Stimulated activated CD4-positive, alpha-beta T cell treated with anti-CD3 and anti-CD28 coated beads, Interleukin-15, amount 100 ng/mL, for 48 hours (primary cell): ENCODE measurements at regions not wholly inside any gene's neighbourhood (a gene's known extent, or its start where the extent isn't known, plus 50 kb on each side); places are given as distances from the start of the nearest gene placed in this dataset.

Experiments
- DNase-seq, 2 donors: peaks; one replicate each; pipeline ENCODE4 v3.0.0-alpha.2; 2020; ENCODE audit warnings: low read depth in 2 of 2

GRCh38 chr4:147054228-147054872, 108.7 kb upstream of the TTC29 start:
- DNase-seq, result no peak

- no peak for DNase-seq
These were observed 111.4 kb upstream of the TTC29 start for GRCh38 chr4:147056940-147057610.

DNA sequence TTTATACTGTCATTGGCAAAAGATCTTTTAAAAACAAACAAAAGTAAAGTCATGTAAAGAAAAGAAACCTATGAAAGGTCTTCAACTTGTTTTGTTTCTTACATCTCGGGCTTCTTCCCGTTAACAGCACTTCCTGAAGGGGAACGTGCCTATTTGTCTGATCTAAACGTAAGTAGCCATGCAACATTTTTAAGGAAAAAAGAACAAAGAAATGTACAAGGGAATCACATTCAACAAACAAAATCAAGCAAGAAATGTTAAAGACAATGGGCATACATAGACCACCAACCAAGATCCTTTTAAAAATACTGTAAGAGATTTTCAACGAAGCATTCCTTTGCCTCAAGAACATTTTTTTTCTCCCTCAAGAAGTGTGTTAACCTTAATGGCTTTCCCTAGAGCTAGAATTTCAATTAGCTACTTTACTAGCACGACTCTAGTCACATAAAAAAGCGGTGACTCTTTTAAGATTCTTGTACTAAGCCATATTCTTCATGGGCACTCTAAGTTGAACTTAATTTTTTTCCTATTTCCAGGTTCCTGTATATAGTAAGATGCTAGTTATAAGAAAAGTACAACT, 112.0 kb upstream of the TTC29 start:
- DNase-seq, result no peak

GRCh38 chr4:147059064-147059731, 113.5 kb upstream of the TTC29 start:
- DNase-seq, result no peak

GRCh38 chr4:147060151-147060931, 114.7 kb upstream of the TTC29 start:
- no peak for DNase-seq

- no peak for DNase-seq
These were observed 119.2 kb upstream of the TTC29 start for GRCh38 chr4:147064856-147065255.

DNA sequence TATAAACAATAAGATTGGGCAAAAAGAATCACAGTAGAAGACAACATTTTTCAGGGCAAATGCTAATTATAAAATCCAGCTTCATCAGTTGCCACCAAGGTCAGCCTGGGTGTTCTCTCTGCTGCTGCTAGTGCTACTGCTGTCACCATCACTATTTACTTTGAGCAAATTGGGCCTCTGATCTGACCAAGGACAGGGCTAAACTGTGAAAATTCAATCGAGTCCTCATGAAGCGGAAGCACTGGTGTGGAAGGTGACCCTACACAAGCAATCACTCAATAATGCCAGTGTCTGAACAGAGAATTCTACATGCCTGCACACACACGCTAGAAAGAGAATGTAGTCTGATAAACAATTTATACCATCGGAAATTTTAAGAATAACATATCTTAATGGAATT, 122.9 kb upstream of the TTC29 start:
- no peak for DNase-seq

- no peak for DNase-seq
These were observed 125.6 kb upstream of the TTC29 start for GRCh38 chr4:147071209-147071740.

DNA sequence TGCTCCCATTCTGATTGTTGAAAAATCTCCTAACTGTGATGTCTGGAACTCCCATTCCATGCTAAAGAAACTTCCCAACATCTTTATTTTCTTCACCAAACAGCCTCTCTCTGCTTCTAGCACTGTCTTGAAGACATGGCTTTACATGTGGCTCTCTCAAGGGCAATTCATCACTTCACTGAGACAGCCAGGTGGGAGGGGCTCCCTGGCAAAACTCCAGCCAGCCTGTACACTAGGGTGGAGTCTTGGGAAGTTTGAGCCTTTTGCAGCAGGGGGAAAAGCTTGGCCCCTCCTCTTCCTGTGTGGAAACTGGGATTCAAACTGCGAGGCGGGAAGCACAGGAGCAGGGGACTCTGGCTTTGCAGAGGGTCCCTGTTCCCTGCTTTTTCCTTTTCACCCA, 130.5 kb upstream of the TTC29 start:
- no peak for DNase-seq

- no peak for DNase-seq
These were observed 131.1 kb upstream of the TTC29 start for GRCh38 chr4:147076728-147077127.

DNA sequence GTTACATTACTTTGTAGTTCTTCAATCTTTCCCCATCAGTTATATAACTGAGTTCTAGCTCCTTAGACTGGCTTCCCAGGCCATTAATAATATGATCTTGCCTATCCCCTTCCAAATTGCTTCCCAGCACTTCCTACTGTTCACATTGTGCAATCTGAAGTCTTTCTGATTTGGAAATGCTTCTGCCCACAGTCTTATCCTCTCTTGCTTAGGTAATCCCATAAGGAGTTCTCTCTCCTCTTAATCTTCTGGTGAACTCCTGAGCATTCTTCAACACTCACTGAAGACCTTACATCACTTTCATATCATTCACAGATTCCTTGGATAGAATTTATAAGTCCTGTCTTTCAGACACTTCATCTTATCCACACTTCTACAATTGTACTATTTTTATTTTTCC, 132.7 kb upstream of the TTC29 start:
- DNase-seq, result no peak

DNA sequence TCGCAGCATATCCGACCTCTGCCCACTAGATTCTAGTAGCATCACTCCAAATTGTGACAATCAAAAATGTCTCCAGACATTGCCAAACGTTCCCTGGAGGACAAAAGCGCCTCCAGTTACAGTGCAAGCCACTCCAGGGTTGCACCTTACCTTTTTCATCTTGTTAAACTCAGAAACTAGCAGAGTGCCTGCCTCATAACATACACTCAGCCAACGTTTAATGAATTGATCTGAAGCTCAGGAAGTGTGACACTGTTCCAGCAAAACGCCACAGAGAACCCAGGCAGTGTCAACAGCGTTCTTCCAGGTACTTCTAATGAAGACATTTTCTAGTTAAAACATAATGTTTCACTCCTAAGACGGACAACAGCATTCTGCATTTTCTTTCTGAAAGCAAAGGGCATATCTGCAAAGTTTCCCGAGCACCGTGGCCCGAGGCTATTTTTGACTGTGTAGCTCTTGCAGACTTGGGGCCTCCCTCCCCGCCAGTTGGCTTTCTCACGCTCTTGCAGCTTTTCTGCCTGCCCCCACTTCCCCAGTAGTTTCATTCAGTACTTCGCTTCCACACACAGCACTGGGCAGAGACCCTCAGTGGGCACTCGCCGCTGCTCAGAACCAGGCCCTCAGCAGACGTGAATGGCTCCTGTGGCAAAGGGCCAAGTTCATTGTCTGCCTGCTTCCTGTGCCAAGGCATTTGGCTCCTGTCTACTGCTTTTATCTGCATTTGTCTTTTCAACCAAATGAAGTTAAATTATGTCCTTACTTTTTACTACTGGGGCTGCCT, 133.4 kb upstream of the TTC29 start:
- no peak for DNase-seq

DNA sequence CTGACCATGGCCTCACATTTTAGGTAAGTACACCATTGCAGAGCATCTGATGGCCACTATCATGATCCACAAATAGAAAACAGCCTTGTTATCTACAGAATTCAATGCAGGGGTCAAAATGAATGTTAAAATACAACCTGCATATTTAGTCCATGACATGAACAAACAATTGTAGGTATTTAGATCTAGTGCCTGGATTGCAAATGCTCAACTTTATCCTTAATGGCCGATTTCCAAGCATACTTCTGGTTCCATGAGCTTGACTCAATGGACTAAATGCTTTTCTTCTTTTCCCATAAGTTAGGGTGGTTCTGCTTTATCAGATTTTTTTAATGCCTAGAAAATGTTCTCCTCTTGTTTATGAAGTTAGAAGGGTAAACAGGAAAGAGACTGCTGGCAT, 139.2 kb upstream of the TTC29 start:
- DNase-seq, result no peak

DNA sequence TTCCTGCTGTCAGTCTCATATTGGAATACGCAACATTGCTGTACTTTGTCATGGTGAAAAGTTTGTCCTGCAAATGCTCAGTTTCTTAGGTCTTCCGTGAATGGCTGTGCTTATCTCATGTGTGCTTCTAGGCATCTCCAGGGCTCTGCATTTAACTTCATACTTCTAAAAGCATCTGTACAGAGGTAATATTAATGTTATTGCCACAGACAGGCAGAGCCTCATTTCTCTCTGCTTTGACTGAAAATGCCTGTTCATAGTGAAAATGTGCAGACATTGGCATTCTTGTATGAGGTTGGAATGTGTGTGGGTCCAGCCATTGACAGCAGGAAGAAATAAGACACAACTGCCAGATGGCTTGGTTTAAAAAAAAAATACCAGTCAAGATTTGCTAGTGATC, 140.1 kb upstream of the TTC29 start:
- DNase-seq, result no peak

DNA sequence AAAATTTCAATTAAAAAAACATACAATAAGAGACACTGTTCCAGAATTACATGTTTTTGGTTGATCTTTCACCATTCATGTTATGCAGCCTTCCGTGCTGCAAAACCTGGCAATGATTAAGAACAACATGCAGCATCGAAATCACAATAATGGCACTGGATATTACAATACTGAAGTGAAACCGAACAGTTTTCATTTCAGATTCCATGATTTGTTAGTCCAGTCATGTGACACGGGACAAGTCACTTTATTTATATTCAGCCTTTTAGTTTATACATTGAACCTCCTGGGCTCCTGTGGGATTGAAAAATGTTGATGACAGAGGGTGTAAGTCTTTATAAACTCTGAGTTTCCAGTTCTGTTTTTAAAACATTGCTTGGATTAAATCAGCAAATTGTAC, 142.5 kb upstream of the TTC29 start:
- DNase-seq, result no peak

DNA sequence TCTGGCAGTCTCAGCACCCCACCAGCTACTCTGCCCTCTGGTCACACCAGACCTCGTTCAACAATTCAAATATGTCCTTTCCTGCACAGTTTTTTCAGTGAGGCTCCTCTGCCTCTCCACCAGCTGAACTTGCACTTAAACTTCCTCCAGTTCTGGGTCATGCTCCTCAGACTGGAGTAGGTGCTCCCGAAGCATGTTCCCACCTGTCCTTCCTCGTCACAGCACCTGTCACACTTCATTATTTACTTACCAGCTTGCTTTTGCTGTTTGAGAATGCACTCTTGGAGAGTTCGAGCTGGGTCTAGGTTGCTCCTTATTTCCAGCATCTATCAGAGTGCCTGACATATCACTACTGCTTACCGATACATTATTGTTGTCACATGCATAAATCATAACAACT, 144.8 kb upstream of the TTC29 start:
- DNase-seq, result no peak

DNA sequence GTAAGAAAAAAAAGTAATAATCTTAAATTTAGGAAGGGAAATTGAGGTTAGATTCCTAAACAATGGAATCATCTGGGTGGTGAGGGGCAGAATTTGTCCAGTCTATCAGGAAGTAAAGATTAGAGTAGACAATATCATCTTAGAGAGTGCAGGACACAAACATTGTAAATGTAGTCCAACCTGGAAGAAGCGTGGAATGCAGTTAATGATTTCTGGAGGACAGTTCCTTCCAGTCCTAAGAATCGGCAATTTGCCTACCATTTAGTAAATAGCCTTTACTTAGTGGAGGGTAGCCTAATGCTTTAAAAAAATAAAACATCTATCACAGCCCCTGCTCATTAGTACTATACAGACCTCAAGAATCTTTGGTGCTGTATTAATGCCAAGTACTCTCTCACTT, 147.5 kb upstream of the TTC29 start:
- DNase-seq, result no peak

DNA sequence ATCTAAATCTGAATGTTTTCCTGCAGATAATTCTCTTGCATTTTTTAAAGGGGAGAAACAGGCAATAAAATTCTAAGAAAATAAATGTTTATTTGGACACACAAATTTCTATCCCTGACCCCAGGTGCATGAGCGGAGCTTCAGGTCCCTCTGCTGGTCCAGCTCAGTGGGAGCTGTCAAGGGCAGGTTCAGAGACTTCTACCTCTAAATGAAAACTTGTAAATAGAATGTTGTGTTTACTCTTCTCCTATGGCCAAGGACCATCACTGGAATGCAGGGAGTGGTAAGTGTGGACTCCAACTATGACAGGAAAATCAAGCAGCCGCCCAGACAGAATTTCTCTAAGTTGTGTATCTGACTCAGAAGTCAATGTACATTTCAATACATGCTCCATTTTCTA, 148.6 kb upstream of the TTC29 start:
- no peak for DNase-seq

GRCh38 chr4:147096667-147097604, 151.3 kb upstream of the TTC29 start:
- DNase-seq, result no peak

GRCh38 chr4:147101678-147102077, 156.0 kb upstream of the TTC29 start:
- no peak for DNase-seq
